Activated gamma-delta T cell treated with Interleukin-2 at 50 U/mL for 16 hours (primary cell): ENCODE measurements at regions not wholly inside any gene's neighbourhood (a gene's known extent, or its start where the extent isn't known, plus 50 kb on each side); places are given as distances from the start of the nearest gene placed in this dataset.

ENCODE experiments used
- DNase-seq: peaks from one replicate; pipeline ENCODE4 v3.0.0-alpha.2; 2020

DNA sequence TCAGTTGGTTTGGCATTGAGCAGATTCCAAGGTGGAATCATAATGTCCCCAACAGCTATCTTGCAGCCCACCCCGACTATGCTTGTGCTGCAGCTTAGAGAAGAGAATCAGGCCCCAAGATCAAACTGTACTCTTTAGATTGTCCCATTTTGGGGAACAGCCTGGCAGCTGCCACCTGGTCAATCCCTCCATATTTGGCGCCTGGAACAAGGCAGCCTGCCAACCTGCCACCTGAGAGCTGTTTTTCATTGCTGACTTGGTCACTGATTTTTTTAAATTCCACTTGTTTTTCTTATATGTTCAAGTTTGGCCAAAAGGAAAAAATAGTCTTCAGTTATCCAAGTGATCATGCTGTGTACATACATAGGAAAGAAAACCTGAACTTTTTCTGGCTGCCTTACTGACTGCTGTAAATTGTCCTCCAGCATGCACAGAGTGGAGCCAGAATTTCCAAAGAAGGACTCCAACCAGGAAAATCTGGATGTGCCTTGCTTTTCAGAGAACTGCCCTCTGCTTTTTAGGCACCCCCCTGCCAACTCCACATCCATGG lies 504.2 kb downstream of the ENC1 start:
- no peak for DNase-seq

DNA sequence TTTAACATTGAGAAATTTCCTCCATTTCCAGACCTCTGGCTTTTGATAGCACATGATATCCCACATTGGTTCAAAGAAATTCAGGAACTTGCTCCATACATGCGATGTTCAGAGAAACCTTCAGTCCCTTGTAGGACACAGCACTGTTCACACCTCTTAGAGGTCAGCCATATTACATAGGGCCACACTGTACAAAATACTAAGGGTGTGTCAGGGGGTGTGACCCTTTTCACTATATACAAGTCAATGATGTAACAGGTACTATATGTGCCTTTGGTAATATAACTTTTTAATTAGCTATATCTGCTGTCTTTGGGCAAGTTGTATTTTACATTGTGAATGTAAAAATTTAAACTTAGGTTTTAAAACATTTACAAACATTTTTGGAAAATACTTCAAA lies 505.5 kb downstream of the ENC1 start:
- no peak for DNase-seq

DNA sequence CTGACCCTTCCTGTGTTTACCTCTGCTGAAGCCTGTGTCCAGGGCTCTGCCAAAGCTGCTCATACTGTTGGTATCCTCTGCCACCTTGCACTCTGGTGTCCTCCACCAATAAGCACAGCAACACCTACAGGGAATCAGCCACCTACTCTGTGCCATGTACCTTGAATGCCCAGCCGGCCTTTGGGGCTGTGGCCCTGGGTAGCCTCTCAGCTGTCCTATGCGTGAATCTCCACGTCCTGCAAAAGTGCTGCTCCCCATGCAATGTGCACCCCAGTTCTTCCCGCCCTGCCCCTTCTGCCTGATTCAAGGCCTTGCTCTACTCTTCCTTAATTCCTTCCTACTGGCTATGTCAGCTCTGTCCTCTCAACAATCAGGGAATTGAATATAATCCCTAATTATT lies 506.5 kb downstream of the ARHGEF28 start:
- DNase-seq = no peak

DNA sequence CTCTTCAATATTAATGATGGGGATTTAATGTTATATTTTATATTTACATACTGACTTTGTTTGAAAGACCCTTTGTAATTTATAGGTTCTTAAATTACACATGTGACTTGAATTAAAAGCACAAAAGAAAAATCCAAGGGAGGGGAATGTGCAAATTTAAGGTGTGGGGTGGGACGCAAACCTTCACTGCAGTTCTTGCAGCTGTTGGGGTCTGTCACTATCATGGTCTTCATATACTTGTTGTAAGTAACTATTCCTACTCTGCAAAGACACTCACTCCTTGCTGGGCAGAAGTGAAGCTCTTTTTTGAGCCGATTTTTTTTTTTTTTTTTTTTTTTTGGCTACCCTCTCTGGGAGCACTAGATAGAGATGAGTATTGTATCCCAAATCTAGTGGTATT lies 505.3 kb downstream of the ARHGEF28 start:
- no peak for DNase-seq

DNA sequence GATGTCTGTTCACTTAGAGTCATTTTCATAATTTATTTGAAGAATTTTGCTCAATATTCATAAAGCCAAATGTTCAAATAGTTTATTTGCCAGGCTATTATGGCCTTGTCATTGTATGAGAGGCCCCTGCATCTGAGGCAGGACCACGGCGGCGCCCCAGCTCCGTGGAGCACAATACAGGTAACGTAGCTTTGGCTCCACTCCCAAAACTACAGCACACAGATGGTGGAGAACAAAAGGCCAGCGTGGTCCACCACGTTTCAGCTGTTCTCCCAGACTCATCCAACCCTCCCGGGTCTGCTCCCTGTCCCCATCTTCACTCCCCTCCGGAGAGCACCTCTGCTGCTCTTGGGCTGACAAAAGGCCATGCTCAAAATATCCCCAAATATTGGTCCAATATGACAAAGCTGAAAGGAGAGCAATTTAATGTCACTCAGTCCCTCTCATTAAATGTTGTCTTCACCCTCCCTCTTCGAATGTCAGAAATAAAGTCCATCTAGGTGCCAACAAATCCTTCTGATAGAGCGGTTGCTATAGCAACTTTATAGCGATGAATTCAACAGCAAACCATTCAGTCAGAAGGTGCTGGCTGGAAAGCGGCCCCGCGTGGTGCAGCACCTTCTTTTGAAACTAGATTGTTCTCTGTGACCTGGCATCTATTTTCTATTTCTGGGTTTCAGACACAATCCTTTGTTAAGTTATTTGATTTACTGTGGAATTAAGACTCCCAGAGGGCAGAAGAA lies 504.3 kb downstream of the ARHGEF28 start:
- no peak for DNase-seq

DNA sequence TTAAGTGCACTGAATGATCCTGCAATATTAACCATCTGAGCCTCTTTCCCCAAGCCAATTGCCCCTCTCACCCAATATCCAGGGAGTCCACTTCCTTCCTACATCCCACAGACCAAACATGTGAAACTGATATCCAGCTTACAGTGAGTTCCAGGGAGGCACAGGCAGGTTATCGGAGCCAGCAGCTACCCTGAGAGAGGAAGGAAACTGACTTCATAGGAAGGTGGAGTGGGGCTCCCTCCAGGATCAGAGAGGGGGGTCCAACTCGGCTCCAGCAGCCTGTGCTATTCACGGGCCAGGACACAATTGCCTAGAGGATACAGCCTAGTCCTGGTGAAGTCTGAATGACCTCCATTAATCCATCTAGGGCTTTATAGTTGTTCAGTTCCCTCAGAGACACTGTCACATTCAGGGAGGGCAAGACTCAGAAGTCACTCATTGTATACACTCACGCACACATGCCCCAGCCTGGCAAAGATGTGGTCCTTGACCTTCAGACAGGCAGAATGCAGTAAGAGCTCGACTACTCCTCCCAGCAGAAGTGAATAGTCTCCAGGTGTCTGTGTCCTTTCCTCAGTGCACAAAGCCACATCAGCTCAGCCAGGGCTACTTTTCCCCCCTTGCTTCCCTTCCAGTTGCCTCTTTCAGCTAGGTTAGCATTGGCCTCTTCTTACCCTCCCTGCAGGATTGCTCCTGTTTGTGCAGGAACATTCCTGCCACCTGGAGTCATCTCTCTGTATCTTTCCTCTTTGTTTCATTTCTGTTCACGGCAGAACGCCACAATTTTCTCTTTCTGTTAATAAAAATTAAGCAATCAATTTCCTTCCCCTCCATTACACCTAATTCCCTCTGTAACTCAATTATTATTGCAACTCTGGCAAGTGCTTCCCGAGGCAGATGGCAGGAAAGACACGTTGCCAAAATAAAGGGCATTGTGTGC lies 501.7 kb downstream of the ARHGEF28 start:
- no peak for DNase-seq

DNA sequence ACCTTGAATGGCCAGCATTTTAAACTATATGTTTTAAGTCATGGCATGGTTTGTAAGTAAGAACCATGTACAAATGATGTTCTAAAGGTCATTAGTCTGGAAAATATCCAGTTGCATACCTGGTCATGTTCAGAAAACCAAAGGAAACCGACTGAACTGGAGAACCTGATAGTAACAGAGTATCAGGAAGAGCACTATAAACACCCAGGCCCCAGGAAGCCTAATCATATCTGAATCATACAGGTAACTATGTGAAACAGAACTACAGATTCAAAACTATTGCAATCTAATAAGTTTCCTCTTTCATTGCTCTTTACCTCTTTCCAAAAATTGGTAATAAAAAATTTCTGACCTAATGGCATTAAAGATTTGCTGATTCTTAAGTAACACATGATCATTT lies 500.3 kb downstream of the ARHGEF28 start:
- DNase-seq = no peak

DNA sequence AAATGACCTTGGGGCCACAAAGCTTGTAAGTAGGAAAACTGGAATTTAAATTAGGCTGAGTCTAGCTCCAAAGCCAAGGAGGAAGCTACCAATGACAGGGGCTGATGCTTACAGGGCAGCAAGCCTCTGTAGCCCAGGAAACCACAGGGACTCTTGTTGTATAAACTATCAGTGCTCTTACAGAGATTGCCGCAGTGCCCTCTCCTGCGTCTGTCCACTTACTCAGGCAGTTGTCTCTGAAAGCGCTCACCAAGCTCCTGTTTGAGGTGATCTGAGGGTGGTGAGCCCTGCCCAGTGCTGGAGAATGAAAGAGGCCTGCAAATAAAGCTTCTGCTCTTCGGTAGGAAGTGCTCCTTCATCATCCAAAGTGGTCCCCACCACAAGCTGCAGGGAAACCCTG lies 498.8 kb downstream of the ARHGEF28 start:
- no peak for DNase-seq

DNA sequence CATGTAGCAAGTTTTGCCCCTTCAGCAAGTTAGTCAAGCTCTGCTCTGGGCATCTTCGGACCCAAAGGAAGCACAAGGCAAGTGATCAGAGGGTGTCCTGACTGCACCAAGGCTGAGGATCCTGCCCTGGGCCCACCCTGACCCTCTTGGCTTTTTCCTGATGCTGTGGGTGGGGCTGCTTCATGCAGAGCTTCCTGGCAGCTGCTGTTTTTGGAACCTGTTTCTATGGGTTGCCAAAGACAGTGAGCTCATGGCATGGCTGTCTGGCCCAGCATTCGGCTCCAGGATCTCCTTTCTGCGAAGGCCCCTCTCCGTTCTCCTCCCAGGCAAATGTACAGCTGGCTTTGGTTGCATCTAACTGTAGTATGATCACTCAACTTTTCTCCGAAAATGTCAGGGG lies 497.9 kb downstream of the ARHGEF28 start:
- no peak for DNase-seq

DNA sequence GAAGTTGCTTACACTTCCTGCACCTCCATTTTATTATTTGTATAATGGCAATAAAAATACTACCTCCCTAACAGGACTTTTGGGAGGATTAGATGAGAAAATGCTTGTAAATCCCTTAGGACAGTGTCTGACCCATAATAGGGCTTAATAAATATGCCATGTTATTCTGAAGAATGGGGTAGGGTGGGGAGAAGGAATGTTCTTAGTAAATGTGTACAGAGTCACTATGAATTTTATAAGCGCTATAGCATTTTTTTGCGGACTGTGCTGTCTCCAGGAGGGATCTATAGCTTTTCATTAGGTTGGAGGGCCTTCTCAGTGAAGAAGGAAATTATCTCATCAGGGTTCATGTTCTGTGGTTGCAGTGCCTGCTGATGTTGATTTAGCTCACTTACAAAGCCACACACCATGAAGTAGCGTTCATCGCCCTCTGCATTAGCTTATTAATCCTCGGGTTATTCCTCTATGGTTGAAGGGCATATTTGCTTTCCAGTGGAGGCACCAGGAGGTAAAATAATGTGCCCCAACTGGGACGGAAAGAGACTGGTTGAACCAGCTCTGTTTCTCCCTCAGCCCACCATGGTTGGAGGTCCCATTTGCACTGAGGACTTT lies 497.1 kb downstream of the ARHGEF28 start:
- DNase-seq = no peak

DNA sequence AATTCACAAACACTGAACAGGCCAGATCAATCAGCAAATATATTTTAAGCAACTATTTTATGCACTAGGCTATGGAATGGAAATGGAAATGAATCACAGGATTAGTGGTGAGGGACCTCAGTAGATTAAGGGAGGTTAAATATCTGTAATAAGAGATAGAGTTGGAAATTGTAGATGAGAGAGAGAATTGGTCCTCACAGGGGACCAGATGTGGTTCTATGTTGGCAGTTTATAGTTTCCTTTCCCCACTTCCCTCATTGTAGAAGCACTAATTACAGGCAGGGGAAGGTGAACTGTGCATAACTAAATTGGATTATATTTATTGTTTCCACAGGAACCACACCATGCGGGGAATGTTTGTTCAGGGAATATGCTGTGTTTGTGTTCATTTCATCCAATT lies 496.2 kb downstream of the ARHGEF28 start:
- DNase-seq = no peak

DNA sequence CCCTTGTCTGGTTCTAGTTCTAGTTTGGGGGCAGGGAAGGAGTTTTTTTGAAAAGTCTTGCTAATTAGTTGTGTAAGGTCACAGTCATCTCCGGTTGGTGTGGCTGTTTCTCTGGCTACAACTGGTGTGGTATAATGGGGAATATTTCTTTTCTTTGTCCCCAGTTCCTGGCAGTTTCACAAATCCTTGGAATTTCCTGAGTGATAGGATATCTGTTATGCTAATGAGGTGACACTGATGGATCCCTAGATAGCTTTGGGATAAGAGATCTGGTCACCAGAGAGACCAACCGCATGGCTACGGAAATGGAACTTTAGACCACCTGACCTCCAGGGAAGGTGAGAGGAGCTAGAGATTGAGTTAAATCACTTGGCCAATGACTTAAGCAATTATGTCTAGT lies 494.6 kb downstream of the ARHGEF28 start:
- DNase-seq = no peak

DNA sequence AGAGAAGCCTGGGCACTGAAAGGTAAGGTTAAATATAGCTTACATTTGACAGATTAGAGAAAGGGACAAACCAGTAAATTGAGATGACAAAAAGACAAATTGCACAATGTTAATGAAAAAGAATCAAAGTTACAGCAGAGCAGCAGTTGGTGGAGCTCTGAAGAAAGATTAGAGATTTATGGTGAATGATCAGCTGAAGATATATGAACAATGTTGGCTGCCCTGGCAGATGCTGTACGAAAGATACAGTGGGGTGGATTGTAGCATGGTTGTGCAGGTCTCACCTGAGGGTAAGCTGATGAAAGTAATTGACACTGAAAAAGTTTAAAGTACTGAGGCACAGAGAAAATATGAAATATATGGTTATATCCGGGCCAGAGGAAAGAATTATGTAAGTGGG lies 492.1 kb downstream of the ARHGEF28 start:
- DNase-seq = no peak

DNA sequence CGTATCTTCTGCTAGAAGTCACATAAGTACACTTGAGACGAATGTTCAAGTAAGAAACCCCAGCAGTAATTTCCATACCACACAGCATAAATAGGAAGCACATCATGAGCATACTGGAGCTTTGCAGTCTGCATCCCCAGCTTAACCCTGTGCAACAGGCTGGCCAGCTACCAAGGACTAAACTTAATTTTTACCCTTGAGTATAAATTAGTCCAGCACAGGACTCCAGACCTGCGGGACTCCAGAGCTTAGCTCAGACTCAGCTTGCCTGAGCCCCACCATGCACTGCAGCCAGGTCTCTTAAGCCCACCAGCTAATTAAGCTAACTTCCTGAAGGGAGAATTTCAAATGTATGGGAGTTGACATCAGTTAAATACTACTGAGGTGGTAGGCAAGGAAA lies 491.0 kb downstream of the ARHGEF28 start:
- no peak for DNase-seq

DNA sequence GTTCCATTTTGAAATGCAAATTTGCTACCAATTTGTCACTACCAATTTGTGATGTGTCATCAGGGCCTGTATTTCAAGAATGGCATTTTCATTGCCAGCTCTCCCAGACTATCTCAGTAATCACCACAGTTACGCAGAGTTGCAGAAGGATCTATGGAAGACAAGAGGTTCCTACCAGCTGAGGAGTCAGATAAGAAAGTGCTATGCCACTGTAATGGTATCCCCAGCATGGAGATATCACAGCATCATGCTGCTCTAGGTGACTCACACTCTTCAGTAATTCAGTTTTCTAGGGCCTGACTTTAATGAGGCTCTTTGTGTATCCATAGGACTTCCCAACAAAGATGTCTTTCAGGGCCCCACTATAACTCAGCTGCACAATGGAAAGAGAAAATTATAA lies 490.3 kb downstream of the ARHGEF28 start:
- DNase-seq = no peak

DNA sequence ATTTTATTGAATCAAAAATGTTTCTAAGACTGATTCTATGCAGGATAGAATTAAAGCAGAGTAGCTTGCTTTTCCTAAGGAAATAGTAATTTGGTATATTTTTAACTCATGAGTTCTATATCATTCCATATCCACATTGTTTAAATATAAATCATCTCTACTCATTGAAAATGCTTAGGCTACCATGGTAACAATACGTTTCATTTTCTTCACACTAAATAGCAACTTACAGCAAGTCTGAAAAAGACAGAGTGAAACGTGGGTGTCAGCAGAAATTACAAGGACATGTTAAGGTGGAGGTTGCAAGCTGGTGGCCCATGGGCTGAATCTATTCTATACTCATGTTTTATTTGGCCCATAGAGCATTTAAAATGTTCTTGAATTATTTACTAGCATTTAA lies 487.9 kb downstream of the ARHGEF28 start:
- no peak for DNase-seq

DNA sequence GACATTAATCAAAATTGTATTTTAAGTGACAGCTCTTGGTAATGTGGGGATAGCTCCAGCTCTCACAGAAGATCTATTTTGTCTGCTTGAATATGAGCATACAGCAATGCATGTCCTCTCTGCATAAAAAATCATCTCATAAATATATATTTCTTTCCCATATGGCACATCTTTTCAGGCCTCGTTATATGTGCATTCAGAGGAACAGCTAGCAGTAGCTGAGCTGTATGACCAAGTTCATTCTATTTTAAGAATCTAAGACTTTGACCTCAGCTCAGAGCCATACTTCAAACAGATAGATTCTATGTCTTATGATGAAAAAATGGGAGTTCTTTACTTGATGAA lies 487.2 kb downstream of the ARHGEF28 start:
- DNase-seq = no peak

DNA sequence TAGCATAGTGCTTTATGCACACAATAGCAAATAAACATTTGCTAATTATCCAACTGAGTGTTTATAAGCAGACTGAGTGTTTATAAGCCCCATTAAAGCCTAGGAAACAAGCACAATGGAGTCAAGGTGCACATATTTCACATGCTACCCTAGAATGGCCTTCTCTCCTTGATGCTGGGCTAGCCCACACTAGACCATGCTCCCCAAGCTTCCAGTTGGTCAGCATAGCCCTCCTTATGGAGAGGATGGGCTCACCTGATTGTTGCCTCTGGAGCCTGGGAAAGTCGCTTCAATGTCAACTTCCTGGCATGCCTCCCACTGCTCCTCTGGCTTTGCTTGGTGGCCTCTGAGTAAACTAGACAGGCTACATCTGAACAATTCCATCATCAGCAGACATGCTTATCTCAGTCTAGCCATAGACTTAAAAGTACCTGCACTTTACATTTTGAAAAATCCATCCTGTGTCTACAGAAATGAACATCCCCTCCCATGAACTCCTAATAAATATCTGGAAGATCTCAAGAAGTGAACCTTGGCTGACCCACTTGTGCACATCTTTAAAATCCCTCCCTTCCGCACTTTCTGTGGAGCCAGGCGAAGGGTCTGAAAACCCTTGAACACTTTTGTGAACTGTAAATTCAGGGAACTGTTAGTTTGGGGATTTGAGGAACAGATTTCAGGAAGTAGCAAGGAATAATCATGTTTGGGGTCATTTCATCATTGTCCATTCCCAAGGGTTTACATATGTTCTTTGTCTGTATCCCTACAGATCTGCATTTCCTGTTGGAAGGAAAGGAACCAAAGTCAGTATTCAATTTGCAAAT lies 486.6 kb downstream of the ARHGEF28 start:
- no peak for DNase-seq

DNA sequence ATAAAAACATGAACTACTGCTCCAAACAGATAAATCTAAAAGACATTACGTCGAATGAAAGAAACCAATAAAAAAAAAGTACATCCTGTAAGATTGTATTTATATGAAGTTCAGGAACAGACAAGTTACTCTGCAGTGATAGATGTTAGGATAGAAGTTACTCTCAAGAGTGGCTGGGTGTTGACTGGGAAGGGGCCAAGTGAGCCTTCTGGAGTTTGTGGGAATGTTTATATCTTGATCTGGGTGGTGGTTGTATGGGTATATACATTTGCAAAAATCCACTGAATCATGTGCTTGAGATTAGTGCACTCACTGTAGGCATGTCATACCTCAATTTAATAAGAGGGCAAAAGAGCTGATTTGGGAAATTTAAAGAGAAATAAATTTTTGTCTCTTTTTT lies 485.8 kb downstream of the ARHGEF28 start:
- no peak for DNase-seq

DNA sequence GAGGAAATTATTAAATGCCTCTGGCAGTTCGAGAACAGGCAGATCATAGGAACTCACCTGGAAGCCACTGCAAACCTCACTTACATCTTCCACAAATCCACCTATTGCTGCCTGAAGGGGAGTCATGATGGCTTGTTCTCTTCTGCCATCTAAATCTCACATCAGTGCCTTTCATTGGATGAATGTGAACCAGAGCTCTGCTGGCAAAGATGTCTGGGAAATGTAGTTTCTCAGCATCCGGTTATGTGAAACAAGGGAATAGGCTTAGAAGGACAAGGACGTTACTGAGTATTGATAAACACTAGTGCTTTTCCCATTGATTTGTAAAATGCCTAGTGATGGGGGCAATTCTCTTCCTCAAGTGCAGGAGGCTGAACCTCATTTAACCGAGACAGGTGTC lies 483.3 kb downstream of the ARHGEF28 start:
- no peak for DNase-seq

DNA sequence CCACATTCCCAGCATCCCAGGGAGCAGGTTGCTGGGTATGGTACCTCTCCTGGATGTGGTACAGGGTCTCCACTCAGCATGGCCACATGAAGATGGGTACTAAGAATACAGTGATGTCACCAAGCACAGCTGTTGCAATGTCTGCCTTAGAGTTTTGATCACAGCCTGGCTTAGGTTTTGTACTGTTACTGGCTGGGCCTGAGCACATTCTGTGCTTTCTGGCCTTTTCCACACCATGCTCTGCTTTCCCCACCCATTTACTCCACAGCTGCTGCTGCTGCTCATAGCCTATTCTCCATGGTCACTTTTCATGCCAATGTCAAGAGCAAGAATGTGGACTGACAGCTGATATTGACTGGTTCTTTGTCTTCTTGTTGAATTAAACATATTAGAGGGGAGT lies 481.9 kb downstream of the ARHGEF28 start:
- DNase-seq = no peak

DNA sequence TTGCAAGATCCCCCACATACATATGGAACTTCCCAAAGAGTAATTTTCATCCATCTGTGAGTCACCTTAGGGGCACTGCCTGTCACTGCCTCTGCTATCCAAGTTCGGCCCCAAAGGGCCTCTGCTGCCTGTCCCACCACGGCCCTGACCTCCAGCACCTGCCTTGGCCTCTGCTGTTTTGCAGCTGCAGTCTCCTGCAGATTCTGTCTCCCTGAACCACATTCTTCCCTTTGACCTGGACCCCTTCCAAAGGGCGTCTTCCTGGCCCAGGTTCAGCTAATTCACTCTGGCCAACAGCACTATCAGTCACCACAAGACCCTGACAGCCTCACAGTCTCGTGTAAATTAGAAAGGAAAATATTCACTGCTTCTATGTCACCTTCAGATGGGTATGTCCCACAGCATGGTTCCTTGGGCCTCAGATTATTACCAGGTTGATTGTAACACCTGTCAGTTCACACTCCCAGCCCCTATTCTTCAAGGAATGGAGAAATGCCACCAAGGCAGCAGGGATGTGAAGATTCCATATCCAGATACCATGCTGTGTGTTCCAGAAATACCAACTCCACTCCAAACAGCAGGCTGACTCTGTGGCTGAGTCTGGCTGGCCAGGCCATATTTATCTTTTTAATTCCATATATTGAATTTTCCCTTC lies 479.3 kb downstream of the ARHGEF28 start:
- DNase-seq = no peak
